ENCODE measurements at regions not wholly inside any gene's neighbourhood (a gene's known extent, or its start where the extent isn't known, plus 50 kb on each side); places are given as distances from the start of the nearest gene placed in this dataset.

DNA sequence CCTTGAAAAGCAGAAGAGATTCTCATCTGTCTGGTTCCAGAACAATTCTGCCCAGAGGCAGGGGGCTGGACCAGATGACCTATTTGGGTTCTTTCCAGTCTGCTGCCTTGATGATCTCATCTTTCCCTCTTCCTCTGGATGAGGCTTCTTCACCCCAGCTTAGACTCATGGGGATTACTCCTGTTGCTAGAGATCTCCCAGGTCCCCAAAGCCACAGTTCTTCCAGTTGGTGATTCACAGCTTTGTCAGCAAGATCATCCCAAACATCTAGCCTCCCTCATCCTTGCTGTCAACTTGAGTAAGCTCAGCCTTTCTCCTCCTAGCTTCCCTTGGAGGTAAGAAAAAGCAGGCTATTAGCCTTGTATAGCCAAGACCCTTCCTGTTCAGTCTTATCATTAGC, 64.2 kb upstream of the PJA1 start:
- Histone ChIP-seq H3K9me3 (ENCODE audit: control insufficient read depth, low read length) (no peaks in the 10 kb centered on the region), H3K27me3 (ENCODE audit: control insufficient read depth, insufficient read depth, low read length) (no peaks in the 10 kb centered on the region)

GRCh38 chrX:69228732-69229131, 63.5 kb upstream of the PJA1 start:
- Histone ChIP-seq H3K36me3 (ENCODE audit: control insufficient read depth, insufficient read depth, low read length) (no peaks in the 10 kb centered on the region), H3K4me1 (ENCODE audit: control insufficient read depth, insufficient read depth, low read length) (no peaks in the 10 kb centered on the region), H3K4me3 (ENCODE audit: low read length) (no peak overlapping the region), H3K9me3 (ENCODE audit: control insufficient read depth, low read length) (no peaks in the 10 kb centered on the region), H3K27me3 (ENCODE audit: control insufficient read depth, insufficient read depth, low read length) (no peaks in the 10 kb centered on the region), H3K9ac (ENCODE audit: low read length) (no peak overlapping the region)

More for the DNA sequence above, 64.2 kb upstream of the PJA1 start:
- Histone ChIP-seq H3K4me3 (ENCODE audit: low read length) (no peak overlapping the region), H3K9ac (ENCODE audit: low read length) (no peak overlapping the region), H3K4me1 (ENCODE audit: control insufficient read depth, insufficient read depth, low read length) (no peaks in the 10 kb centered on the region), H3K36me3 (ENCODE audit: control insufficient read depth, insufficient read depth, low read length) (no peaks in the 10 kb centered on the region)

GRCh38 chrX:69226459-69227158, 61.4 kb upstream of the PJA1 start:
- Histone ChIP-seq H3K9me3 (ENCODE audit: control insufficient read depth, low read length) (no peaks in the 10 kb centered on the region), H3K27me3 (ENCODE audit: control insufficient read depth, insufficient read depth, low read length) (no peaks in the 10 kb centered on the region), H3K4me3 (ENCODE audit: low read length) (no peak overlapping the region), H3K9ac (ENCODE audit: low read length) (no peak overlapping the region), H3K36me3 (ENCODE audit: control insufficient read depth, insufficient read depth, low read length) (no peaks in the 10 kb centered on the region), H3K4me1 (ENCODE audit: control insufficient read depth, insufficient read depth, low read length) (no peaks in the 10 kb centered on the region)

GRCh38 chrX:69222103-69223090, 57.1 kb upstream of the PJA1 start:
- Histone ChIP-seq H3K4me3 (ENCODE audit: low read length) (no peak overlapping the region), H3K4me1 (ENCODE audit: control insufficient read depth, insufficient read depth, low read length) (no peaks in the 10 kb centered on the region), H3K36me3 (ENCODE audit: control insufficient read depth, insufficient read depth, low read length) (no peaks in the 10 kb centered on the region), H3K27me3 (ENCODE audit: control insufficient read depth, insufficient read depth, low read length) (no peaks in the 10 kb centered on the region), H3K9ac (ENCODE audit: low read length) (no peak overlapping the region), H3K9me3 (ENCODE audit: control insufficient read depth, low read length) (no peaks in the 10 kb centered on the region)

DNA sequence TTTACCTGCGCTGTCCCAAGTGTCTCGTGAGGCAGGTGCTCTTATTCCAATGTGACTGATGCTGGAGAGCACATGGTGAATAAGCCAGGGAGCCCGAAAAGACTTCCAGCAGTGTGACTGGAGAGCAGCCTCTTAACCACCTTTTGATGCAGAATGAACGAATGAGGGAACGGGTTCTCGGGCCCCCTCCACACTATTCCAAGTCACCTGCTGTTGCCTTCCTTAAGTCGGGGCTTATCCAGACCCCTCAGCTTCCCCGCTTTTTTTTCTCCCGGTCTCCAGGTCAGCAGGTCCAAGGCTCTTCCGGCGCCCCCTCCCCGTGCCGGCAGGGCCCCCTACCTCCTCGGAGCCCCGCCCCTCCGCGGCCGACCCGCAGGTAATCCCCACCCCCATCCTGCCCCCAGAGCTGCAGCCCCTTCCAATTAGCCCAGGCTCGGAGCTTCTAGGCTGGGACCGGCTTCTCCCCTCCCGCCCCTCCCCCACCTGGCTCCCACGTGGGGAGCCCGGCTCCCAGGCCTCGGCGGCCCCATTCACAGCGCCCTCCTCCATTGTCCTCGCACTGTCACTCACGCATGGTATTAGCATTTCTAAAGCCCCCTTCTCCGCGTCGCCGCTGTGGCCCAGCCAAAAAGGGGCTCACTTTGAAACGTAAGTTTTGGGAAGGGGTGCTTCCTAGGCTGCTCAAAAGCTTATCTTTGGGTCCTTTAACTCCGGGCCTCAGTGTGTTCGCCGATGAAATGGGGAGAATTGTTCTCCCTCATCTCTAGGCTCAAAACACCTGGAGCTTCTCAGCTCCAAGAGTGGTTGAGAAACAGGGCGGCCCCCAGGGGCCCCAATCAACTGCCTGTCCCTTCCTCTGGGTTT, 56.2 kb upstream of the PJA1 start:
- Histone ChIP-seq H3K36me3 (ENCODE audit: control insufficient read depth, insufficient read depth, low read length) (no peaks in the 10 kb centered on the region), H3K27me3 (ENCODE audit: control insufficient read depth, insufficient read depth, low read length) (no peaks in the 10 kb centered on the region), H3K4me3 (ENCODE audit: low read length) (no peak overlapping the region), H3K9ac (ENCODE audit: low read length) (no peak overlapping the region), H3K9me3 (ENCODE audit: control insufficient read depth, low read length) (no peaks in the 10 kb centered on the region), H3K4me1 (ENCODE audit: control insufficient read depth, insufficient read depth, low read length) (no peaks in the 10 kb centered on the region)

- Histone ChIP-seq H3K4me3 (ENCODE audit: low read length) (no peak overlapping the region), H3K27me3 (ENCODE audit: control insufficient read depth, insufficient read depth, low read length) (no peaks in the 10 kb centered on the region), H3K9ac (ENCODE audit: low read length) (no peak overlapping the region), H3K4me1 (ENCODE audit: control insufficient read depth, insufficient read depth, low read length) (no peaks in the 10 kb centered on the region), H3K9me3 (ENCODE audit: control insufficient read depth, low read length) (no peaks in the 10 kb centered on the region), H3K36me3 (ENCODE audit: control insufficient read depth, insufficient read depth, low read length) (no peaks in the 10 kb centered on the region)
Measured at GRCh38 chrX:69218407-69218997, 53.2 kb upstream of the PJA1 start.

- Histone ChIP-seq H3K9ac (ENCODE audit: low read length) (no peak overlapping the region), H3K36me3 (ENCODE audit: control insufficient read depth, insufficient read depth, low read length) (no peaks in the 10 kb centered on the region), H3K9me3 (ENCODE audit: control insufficient read depth, low read length) (no peaks in the 10 kb centered on the region), H3K27me3 (ENCODE audit: control insufficient read depth, insufficient read depth, low read length) (no peaks in the 10 kb centered on the region), H3K4me3 (ENCODE audit: low read length) (no peak overlapping the region), H3K4me1 (ENCODE audit: control insufficient read depth, insufficient read depth, low read length) (no peaks in the 10 kb centered on the region)
Measured at GRCh38 chrX:69216911-69217310, 51.7 kb upstream of the PJA1 start.

GRCh38 chrX:69216446-69216845, 51.2 kb upstream of the PJA1 start:
- H3K4me3 ChIP-seq (ENCODE audit: low read length), result no peak overlapping the region
- H3K27me3 ChIP-seq (ENCODE audit: control insufficient read depth, insufficient read depth, low read length), result no peaks in the 10 kb centered on the region

DNA sequence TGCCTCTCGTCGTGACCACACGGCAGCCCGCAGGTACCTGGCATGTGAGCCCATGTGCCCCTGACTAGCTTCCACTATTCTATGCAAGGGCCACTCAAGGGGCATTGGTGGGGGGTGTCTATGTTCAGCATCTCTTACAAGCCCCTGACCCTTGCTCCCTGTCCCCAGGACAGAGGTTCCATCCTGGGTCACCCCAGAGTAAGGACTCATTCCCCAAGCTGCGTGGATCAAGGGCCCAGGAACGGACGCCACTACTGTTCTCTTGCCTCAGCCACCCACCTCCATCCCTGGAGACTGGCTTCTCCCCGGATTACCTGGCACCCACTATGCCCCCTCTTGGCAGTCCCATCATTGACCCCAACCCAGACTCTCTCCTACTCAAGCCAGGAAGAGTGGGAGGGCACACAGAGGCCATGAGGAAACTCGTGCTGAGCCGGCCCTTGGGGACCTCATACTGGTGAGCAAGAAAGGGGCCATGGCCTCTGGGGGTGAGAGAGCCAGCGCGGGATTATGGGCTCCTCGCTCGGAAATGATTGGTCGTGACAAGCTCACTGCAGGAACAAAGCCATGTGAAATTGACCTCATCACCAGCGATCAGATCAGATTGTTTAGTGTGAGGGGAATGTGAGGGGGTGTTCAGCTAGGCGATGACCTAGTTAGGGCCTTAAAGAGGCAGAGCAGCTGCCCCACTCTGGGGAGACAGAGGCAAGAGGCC, 50.1 kb upstream of the PJA1 start:
- no peaks in the 10 kb centered on the region for H3K27me3 ChIP-seq (ENCODE audit: control insufficient read depth, insufficient read depth, low read length)
- no peak overlapping the region for H3K4me3 ChIP-seq (ENCODE audit: low read length)
- H3K4me1 ChIP-seq (ENCODE audit: control insufficient read depth, insufficient read depth, low read length), result no peaks in the 10 kb centered on the region
- no peaks in the 10 kb centered on the region for H3K36me3 ChIP-seq (ENCODE audit: control insufficient read depth, insufficient read depth, low read length)
- no peak overlapping the region for H3K9ac ChIP-seq (ENCODE audit: low read length)
- no peaks in the 10 kb centered on the region for H3K9me3 ChIP-seq (ENCODE audit: control insufficient read depth, low read length)

More at GRCh38 chrX:69216446-69216845, 51.2 kb upstream of the PJA1 start:
- no peaks in the 10 kb centered on the region for H3K9me3 ChIP-seq (ENCODE audit: control insufficient read depth, low read length)
- no peaks in the 10 kb centered on the region for H3K4me1 ChIP-seq (ENCODE audit: control insufficient read depth, insufficient read depth, low read length)
- H3K36me3 ChIP-seq (ENCODE audit: control insufficient read depth, insufficient read depth, low read length), result no peaks in the 10 kb centered on the region
- H3K9ac ChIP-seq (ENCODE audit: low read length), result no peak overlapping the region
